Hepatocyte (in vitro differentiated cells): ENCODE measurements at regions not wholly inside any gene's neighbourhood (a gene's known extent, or its start where the extent isn't known, plus 50 kb on each side); places are given as distances from the start of the nearest gene placed in this dataset.

Experiments used
- DNase-seq: peaks from one replicate; pipeline ENCODE4 v3.0.0-alpha.2; 2016; ENCODE audit warnings: low spot score
- H2AFZ ChIP-seq: fragments of 200-600 bp; sonication (generic); 2 replicates; pipeline ENCODE4 v1.6.0; 2016; ENCODE audit warnings: antibody characterized with exemption, mild to moderate bottlenecking
- H3K27ac ChIP-seq: fragments of 200-600 bp; sonication (generic); 2 replicates; pipeline ENCODE4 v1.5.1; 2016; ENCODE audit warnings: mild to moderate bottlenecking
- H3K27me3 ChIP-seq: fragments of 200-600 bp; sonication (generic); 2 replicates; pipeline ENCODE4 v1.6.1; 2016
- H3K36me3 ChIP-seq: fragments of 200-600 bp; sonication (generic); replicated peaks from 2 replicates; pipeline ENCODE4 v1.5.1; 2016; ENCODE audit warnings: low read depth; ENCODE audit not compliant: insufficient read depth
- H3K4me1 ChIP-seq: fragments of 200-600 bp; sonication (generic); 2 replicates; pipeline ENCODE4 v1.5.1; 2016; ENCODE audit warnings: mild to moderate bottlenecking, moderate library complexity; ENCODE audit not compliant: insufficient read depth
- H3K4me2 ChIP-seq: fragments of 200-600 bp; sonication (generic); 2 replicates; pipeline ENCODE4 v1.6.0; 2016
- H3K4me3 ChIP-seq: fragments of 200-600 bp; sonication (generic); 2 replicates; pipeline ENCODE4 v1.5.1; 2016; ENCODE audit warnings: mild to moderate bottlenecking
- H3K79me2 ChIP-seq: fragments of 200-600 bp; sonication (generic); 2 replicates; pipeline ENCODE4 v1.6.0; 2017; ENCODE audit warnings: mild to moderate bottlenecking
- H3K9me2 ChIP-seq: fragments of 200-600 bp; sonication (generic); replicated peaks from 2 replicates; pipeline ENCODE4 v1.6.0; 2017; ENCODE audit warnings: mild to moderate bottlenecking; ENCODE audit not compliant: insufficient read depth
- H3K9me3 ChIP-seq: fragments of 200-600 bp; sonication (generic); 2 replicates; pipeline ENCODE4 v1.5.1; 2016; ENCODE audit warnings: low read depth, mild to moderate bottlenecking
- H4K20me1 ChIP-seq: fragments of 200-600 bp; sonication (generic); 2 replicates; pipeline ENCODE4 v1.6.0; 2016; ENCODE audit warnings: mild to moderate bottlenecking; ENCODE audit not compliant: insufficient read depth, poor library complexity, severe bottlenecking
- EZH2 ChIP-seq: fragments of 200-600 bp; sonication (generic); IDR thresholded peaks from 2 replicates; pipeline ENCODE4 v1.6.1; 2016; ENCODE audit warnings: antibody characterized with exemption, mild to moderate bottlenecking, borderline replicate concordance
- EZH2phosphoT487 ChIP-seq: fragments of 200-600 bp; sonication (generic); IDR thresholded peaks from one replicate; pipeline ENCODE4 v1.6.1; 2018; ENCODE audit warnings: antibody characterized with exemption, mild to moderate bottlenecking, low read depth, moderate library complexity; ENCODE audit not compliant: unreplicated experiment, severe bottlenecking
- WGBS: methylation state at CpG from one replicate; pipeline ENCODE4 v1.1.6; 2016; ENCODE audit warnings: low lambda C conversion rate; ENCODE audit errors: missing lambda C conversion rate; 5-methylcytosine and 5-hydroxymethylcytosine counted together
- TF ChIP-seq, protein P1 (sequence below): fragments of 200-600 bp; sonication (generic); IDR thresholded peaks from 2 replicates; pipeline ENCODE4 v1.5.1; 2016; ENCODE audit warnings: antibody characterized with exemption, mild to moderate bottlenecking; ENCODE audit not compliant: poor library complexity

DNA sequence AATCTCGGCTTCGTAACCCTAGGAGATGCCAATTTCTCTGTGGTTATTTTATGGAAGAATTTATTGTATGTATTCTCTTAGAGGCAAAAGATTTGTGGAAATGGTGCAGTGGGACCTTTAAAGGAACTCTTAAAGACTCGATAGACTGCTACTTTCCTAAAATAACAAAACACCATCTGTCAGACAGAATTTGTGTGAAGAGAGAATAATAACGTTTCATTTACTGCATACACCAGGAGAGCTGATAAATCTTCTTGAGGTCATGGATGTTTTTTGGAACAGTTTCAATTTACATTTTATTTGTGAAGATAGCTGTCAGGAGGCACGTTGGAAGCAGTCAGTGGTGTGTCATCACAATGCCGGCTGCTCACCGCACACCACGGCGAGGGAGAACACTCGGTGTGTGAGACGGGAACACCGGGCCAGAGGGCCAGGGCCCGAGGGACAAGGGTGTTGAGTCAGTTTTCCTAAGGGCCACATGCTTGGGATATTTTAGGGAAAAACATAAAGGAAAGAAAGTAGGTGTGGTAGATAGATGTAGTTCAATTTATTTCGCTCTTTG is 1681.0 kb upstream of the DDX18 start:
- 76% methylated on average over 14 of the region's 14 CpGs for WGBS
- no peaks in the 10 kb centered on the region for H3K9me3 ChIP-seq
- no peaks in the 10 kb centered on the region for H3K27me3 ChIP-seq
- H3K27ac ChIP-seq: no peak overlapping the region
- H3K4me2 ChIP-seq: no peak overlapping the region
- no peaks in the 10 kb centered on the region for H3K36me3 ChIP-seq
- DNase-seq: no peak
- no peaks in the 10 kb centered on the region for H3K9me2 ChIP-seq
- no peak for TF ChIP-seq EZH2
- TF ChIP-seq, protein P1, sequence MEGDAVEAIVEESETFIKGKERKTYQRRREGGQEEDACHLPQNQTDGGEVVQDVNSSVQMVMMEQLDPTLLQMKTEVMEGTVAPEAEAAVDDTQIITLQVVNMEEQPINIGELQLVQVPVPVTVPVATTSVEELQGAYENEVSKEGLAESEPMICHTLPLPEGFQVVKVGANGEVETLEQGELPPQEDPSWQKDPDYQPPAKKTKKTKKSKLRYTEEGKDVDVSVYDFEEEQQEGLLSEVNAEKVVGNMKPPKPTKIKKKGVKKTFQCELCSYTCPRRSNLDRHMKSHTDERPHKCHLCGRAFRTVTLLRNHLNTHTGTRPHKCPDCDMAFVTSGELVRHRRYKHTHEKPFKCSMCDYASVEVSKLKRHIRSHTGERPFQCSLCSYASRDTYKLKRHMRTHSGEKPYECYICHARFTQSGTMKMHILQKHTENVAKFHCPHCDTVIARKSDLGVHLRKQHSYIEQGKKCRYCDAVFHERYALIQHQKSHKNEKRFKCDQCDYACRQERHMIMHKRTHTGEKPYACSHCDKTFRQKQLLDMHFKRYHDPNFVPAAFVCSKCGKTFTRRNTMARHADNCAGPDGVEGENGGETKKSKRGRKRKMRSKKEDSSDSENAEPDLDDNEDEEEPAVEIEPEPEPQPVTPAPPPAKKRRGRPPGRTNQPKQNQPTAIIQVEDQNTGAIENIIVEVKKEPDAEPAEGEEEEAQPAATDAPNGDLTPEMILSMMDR: no peak
- no peak for TF ChIP-seq EZH2phosphoT487
- no peak overlapping the region for H3K4me3 ChIP-seq
- no peaks in the 10 kb centered on the region for H4K20me1 ChIP-seq
- no peak overlapping the region for H2AFZ ChIP-seq
- no peaks in the 10 kb centered on the region for H3K4me1 ChIP-seq
- H3K79me2 ChIP-seq: no peaks in the 10 kb centered on the region

DNA sequence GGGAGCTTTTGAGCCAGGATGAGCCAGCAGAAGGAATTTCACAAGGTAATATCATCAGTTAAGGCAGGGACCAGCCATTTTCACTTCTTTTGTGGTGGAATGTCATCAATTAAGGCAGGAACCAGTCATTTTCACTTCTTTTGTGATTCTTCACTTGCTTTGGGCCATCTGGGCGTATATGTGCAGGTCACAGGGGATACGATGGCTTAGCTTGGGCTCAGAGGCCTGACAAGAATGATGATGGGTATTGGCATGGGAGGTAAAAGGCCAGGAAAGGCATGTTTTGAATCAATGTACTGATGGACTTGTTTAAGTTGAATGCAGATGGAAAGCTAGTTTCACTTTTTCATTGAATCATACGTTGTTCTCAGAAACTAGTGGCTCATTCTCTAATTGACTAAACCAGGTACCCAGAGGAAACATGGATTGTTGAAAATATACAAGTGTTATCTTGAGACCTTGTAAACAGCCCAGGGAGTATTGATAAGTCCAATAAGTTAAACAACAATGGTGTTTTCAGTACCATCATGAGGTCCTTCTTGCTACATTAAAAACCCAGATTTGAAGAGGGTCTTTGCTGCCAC is 1672.5 kb upstream of the DDX18 start:
- 77% methylated on average over 3 of the region's 3 CpGs for WGBS
- no peak overlapping the region for H2AFZ ChIP-seq
- no peaks in the 10 kb centered on the region for H3K27me3 ChIP-seq
- no peaks in the 10 kb centered on the region for H4K20me1 ChIP-seq
- no peak for TF ChIP-seq EZH2phosphoT487
- TF ChIP-seq EZH2: no peak
- TF ChIP-seq, protein P1: no peak
- H3K36me3 ChIP-seq: no peaks in the 10 kb centered on the region
- no peak overlapping the region for H3K27ac ChIP-seq
- H3K4me1 ChIP-seq: no peaks in the 10 kb centered on the region
- DNase-seq: no peak
- H3K4me2 ChIP-seq: no peak overlapping the region
- H3K9me3 ChIP-seq: no peaks in the 10 kb centered on the region
- H3K9me2 ChIP-seq: no peaks in the 10 kb centered on the region
- no peak overlapping the region for H3K4me3 ChIP-seq
- H3K79me2 ChIP-seq: no peaks in the 10 kb centered on the region

DNA sequence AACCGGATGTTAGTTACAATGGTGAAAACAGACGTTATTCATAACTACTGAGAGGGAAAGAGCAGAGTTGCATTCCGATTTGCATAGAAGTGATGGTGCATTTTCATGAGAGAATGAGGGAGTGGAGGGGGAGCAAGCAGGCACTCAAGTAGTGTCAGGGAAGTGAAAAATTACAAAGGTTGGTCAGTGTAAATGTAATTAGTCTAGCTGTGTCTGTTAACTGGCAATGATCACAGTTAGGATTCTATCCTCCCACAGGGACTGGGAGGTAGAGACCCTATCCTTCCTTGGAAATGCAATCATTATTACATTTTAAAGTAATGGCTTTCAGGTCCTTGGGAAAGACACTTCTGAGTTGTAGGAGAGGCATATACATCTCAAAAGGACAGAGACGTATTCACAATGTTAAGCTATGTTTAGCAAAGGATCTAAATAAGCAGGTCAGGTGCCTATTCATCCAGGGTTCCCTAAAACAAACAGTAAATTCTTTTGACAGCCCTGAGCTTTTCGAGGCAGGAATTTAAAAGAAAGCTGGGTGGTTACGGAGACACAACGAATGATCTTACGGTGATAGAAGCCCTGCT is 1671.8 kb upstream of the DDX18 start:
- no peaks in the 10 kb centered on the region for H3K9me3 ChIP-seq
- no peak overlapping the region for H3K27ac ChIP-seq
- TF ChIP-seq, protein P1: no peak
- no peak for TF ChIP-seq EZH2
- no peak for TF ChIP-seq EZH2phosphoT487
- no peak for DNase-seq
- no peak overlapping the region for H3K4me3 ChIP-seq
- H4K20me1 ChIP-seq: no peaks in the 10 kb centered on the region
- 32% methylated on average over 8 of the region's 8 CpGs for WGBS
- no peaks in the 10 kb centered on the region for H3K36me3 ChIP-seq
- H3K4me2 ChIP-seq: no peak overlapping the region
- H2AFZ ChIP-seq: no peak overlapping the region
- no peaks in the 10 kb centered on the region for H3K79me2 ChIP-seq
- H3K4me1 ChIP-seq: no peaks in the 10 kb centered on the region
- no peaks in the 10 kb centered on the region for H3K27me3 ChIP-seq
- no peaks in the 10 kb centered on the region for H3K9me2 ChIP-seq
